HG02610 (cell line): ENCODE measurements at regions not wholly inside any gene's neighbourhood (a gene's known extent, or its start where the extent isn't known, plus 50 kb on each side); places are given as distances from the start of the nearest gene placed in this dataset.
"Not testable (repeated sequence)": the region's sequence is repeated elsewhere in the genome, so short reads cannot be mapped to it uniquely, and the experiment has no call there.

Source experiments
- ATAC-seq: cut with Tn5 transposase; IDR thresholded peaks from one replicate; pipeline ENCODE4 v1.9.1; 2021; ENCODE audit warnings: mild to moderate bottlenecking, moderate library complexity; ENCODE audit not compliant: unreplicated experiment

DNA sequence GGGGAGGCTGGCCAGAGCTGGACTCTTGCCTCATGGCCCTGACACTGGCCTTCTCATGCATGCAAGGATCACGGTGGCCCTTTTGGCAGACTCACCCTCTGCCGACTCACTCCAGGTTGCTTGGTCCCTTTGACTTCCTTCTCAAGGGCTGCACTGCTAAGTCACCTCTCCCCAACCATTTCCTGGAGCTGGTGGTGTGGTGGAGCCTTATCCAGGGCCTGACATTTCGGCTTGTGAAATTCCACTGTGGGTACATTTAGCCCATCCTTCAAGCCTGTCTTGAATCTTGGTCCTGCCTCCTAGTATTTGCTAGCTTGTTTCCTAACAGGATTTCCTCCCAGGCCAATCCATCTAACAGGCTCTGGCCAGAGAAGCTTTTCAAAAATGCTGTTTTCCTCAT lies 52.6 kb upstream of the JUN start:
- ATAC-seq, result no peak

DNA sequence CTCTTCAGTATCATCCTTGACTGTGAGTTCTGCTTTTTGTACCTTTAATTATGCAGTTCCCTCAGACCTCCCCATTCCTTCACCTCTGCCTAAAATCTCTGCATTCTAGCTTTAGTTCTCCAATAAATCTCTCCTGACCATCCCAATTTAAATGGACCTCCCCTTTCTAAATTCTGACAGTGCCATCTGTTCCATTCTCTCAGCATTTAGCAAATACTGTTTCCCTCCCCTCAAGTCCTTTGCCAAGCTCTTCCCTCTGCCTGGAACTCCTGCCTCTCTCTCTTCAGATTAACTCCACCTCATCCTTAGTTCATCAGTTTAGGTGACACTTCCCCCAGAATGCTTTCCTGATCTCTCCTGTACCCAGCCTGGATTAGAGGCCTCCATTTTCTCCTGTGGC lies 54.0 kb upstream of the JUN start:
- ATAC-seq, result no peak

DNA sequence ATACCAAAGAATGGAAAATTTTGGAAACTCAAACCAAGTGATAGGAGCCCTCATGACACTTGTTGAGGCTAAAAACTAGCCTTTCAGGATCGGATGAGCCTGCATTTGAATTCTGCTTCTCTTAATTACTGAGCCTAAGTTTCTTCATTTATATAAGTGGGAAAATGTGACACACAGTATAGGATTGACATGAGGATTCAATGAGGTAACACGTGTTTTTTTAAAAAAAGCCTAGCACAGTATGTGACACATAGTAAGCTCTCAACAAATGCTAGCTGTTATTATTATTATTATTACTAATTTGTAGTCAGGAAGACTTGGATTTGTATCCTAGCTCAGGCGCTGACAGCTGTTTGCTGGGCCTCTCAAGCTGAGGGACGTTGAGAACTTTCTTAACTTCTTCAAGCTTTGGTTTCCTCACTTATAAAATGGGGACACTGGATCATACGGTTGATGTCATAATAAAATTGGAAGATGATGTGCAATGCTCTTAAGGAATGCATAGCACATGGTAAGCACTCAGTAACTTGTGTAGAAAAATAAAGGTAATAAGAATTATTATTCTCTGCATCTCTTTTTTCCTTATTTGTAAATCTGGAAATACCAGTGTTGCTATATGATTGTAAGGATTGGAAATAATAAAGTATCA lies 55.4 kb upstream of the JUN start:
- no peak for ATAC-seq

GRCh38 chr1:58839846-58840835 lies 56.3 kb upstream of the JUN start:
- ATAC-seq, result no peak

- ATAC-seq, result no peak
These were observed 57.6 kb upstream of the JUN start for GRCh38 chr1:58841455-58841854.

DNA sequence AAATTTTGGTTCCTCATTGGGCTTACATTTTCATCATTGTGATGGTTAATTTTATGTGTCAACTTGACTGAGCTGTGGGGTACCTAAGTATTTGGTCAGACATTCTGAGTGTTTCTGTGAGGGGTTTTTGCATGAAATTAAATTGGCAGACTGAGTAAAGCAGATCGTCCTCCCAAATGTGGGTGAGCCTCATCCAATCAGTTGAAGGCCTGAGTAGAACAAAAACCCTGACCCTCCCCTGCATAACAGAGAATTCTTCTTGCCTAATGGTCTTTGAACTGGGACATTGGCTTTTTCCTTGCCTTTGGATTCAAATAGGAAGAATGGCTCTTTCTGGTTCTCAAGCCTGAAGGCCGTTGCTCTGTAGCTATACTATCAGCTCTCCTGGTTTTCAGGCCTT lies 59.1 kb upstream of the JUN start:
- no peak for ATAC-seq

GRCh38 chr1:58844176-58844575 lies 60.3 kb upstream of the JUN start:
- ATAC-seq, result no peak

DNA sequence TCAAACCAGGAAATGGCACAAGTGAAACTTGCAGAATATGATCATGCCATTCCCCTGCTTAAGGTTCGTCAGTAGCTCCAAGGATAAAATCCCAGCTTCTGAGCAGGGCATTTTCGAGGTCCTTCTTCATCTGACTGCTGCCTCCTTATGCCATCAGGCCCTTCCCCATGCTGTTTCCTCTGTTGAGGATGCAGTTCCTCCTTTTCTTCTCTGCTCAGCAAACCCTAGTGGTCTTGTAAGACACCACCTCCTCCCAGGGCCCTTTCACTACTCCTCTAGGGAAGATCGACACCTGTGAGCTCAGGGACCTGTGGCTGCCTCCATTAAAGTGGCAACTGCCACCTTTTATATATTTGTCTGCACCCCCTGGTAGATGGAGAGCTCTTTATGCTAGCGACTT lies 62.1 kb upstream of the JUN start:
- ATAC-seq, result no peak

DNA sequence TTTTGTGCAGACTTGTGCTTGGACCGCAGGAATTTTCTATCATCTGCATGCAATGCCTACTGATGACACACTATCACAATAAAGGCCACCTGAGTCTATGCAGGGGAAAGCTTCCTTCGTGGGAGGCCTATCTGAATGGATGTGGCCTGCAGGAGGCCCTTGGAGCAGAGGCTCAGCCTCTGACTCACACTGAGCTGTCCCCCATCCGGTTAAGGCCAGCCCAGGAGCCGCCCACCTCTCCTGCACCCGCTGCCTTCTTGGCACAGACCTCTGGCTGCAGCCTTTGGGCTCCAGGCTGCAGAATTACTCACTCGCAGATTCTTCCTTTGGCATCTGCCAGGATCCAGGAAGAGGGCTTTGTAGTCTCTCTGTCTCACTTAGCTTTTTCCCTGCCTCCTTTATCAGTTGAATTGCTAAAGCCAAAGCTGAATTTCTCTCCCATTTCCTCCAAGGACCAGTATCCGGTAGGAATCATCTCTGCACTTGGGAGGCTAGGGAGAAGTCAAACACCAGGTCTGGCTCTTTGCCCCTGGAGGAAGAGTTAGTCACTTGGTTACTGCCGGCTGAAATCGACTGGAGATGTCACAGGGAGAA lies 65.1 kb upstream of the JUN start:
- ATAC-seq, result no peak

- ATAC-seq, result no peak
These were observed 65.7 kb upstream of the JUN start for GRCh38 chr1:58849551-58849950.

DNA sequence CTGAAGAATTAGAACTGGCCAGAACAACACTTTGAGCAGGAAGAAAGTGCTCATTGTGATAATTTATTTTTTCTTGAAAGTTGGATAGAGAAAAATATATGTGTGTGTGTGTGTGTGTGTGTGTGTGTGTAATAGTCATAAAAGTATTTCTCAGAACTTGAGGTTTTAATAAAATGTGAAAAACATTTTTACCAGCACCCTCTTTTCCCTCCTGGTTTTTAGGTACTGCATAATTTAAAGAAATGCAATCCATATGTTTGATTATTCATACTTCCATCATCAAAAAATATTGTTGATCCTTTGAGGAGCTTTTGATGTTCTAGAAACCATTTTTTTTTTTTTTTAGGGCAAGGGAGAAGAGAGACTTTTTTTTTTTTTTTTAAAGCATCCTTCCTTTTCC lies 66.8 kb upstream of the JUN start:
- no peak for ATAC-seq

DNA sequence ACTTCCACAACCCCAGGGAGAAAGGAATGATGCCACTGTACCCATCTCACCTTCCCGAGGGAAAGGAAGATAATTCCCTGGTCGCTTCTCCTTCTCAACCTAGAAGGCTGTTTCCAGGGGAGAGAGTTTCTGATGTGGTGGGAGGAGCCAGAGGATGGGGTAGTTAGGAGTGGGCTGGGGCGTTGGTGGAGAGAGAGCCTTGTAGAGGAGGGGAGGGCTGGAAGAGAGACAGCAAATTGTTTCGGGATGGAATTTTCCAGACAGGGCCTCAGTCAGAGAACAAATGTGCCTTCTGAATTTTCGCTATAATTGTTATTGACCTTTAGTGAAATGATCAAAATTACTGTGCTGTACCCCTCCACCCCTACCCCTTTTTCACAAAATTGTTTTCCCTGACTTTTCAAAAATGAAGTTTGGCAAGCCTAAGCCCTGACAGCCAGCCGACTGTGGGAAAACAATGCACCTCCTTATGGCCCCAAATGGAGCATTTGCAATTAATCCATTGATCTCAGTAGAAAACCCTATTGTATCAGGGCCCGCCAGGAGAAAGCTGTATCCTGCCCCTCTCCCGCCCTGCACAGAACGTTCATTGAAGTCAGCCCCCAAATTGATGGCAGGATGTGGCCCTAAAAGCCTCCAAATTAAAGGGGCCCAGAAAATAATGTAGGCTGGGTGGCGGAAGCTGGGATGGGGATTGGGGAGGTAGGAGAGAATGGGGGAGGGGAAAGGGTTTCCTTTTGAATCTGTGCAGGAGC lies 69.1 kb upstream of the JUN start:
- ATAC-seq, result no peak

DNA sequence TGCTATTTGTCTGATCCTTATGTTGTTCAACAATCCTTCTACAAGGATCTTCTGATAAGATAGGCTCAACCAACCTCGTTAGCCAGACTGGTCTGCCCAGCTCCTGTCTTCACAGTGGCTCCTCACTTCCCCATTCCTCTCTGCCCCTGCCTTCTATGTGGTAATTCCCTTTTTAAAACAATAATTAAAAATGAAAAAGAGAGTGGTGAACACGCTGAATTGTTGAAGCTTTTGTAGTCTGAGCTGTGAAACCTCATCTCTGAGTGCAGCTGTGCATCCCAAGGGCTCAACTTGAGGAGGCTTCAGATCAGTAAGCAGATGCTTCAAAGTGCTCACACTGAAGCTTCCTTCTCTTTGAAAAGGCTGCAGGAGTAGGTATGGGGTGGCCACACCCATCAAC lies 70.7 kb upstream of the JUN start:
- no peak for ATAC-seq

- no peak for ATAC-seq
These were observed 71.7 kb upstream of the JUN start for GRCh38 chr1:58855274-58856165.

GRCh38 chr1:58856281-58856680 lies 72.4 kb upstream of the JUN start:
- ATAC-seq, result not testable (repeated sequence)

- peak; percentile 79 for ATAC-seq
These were observed 74.1 kb upstream of the JUN start for GRCh38 chr1:58857680-58858673.

DNA sequence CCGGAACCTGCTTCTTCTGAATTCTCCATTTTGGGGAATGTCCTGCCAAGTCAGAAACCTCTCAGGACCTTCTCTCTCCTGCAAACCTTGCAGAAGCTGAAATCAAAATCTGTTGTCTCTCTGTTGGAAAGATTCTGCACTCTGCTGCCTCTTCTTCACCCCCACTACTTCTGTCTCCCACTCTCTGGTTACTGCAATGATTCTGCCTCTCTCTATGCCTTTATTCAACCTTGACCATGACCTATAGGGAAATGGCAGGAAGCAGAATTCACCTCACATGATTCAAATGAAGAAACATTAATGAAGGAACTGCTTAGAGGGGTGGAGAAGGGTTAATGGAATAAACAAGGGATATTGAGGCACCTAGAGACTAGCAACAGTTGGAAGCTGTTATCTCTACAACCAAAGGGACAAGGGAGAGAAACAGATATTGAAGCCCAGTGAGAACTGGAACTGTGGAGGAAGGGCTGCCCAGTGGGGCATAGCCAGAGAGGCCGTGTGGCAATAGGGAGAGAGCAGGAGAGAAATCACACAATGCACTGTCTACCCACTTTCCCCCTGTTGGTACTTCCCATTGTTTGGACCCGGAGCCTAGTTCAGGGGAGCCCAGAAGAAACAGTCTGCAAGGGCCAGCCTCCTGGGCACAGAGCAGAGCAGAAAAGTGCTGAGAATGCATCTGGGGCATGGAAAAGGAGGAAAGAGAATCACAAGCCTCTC lies 76.1 kb upstream of the JUN start:
- no peak for ATAC-seq

- no peak for ATAC-seq
These were observed 77.2 kb upstream of the JUN start for GRCh38 chr1:58861076-58861475.
